CD4-positive, alpha-beta T cell (primary cell): ENCODE measurements at regions not wholly inside any gene's neighbourhood (a gene's known extent, or its start where the extent isn't known, plus 50 kb on each side); places are given as distances from the start of the nearest gene placed in this dataset.

Experiments
- ATAC-seq: fragments of 200-7000 bp; cut with Tn5 transposase; one replicate; pipeline ENCODE4 v1.10.0; 2022; ENCODE audit warnings: mild to moderate bottlenecking; ENCODE audit not compliant: poor library complexity
- CTCF ChIA-PET: fragments of 350-600 bp; sonication (Branson Sonifier 250); formaldehyde crosslinking; loops from one replicate; lab custom pipeline; 2021; ENCODE audit warnings: antibody characterized with exemption, inconsistent platforms; lab: Charles Lee
- POLR2A ChIA-PET: fragments of 350-600 bp; sonication (Branson Sonifier 250); formaldehyde crosslinking; loops from one replicate; lab custom pipeline; 2021; ENCODE audit warnings: antibody characterized with exemption, inconsistent platforms; lab: Charles Lee
- DNase-seq, 14 experiments: peaks; one replicate each; pipeline ENCODE4 v3.0.0-alpha.2; 2013 to 2020; ENCODE audit warnings: mixed read lengths in 2 of 14
- H3K27ac ChIP-seq, 2 donors: one replicate each; pipeline versions ENCODE4 v1.5.1 to v1.7.0; 2013; ENCODE audit warnings: low read length in 2 of 2, low read depth in 1 of 2, mild to moderate bottlenecking in 1 of 2
- H3K27me3 ChIP-seq, 2 experiments: 1 replicate in 1 of 2; 2 replicates in 1 of 2; pipeline versions ENCODE4 v1.6.1 to v1.7.0; 2013; ENCODE audit warnings: low read length in 2 of 2, control low read depth in 1 of 2, mild to moderate bottlenecking in 1 of 2, moderate library complexity in 1 of 2; ENCODE audit not compliant: insufficient read depth in 2 of 2, control insufficient read depth in 1 of 2
- H3K36me3 ChIP-seq: one replicate; pipeline ENCODE4 v1.6.1; 2013; ENCODE audit warnings: low read length, control low read depth; ENCODE audit not compliant: insufficient read depth
- H3K4me1 ChIP-seq: one replicate; pipeline ENCODE4 v1.6.1; 2013; ENCODE audit warnings: low read length, control low read depth; ENCODE audit not compliant: insufficient read depth
- H3K4me3 ChIP-seq: one replicate; pipeline ENCODE4 v1.5.1; 2013; ENCODE audit warnings: mild to moderate bottlenecking, low read length, moderate library complexity
- H3K9me3 ChIP-seq, 2 experiments: 1 replicate in 1 of 2; 2 replicates in 1 of 2; pipeline versions ENCODE4 v1.6.1 to v1.7.0; 2013; ENCODE audit warnings: low read length in 2 of 2, mild to moderate bottlenecking in 2 of 2, control low read depth in 1 of 2, moderate library complexity in 1 of 2; ENCODE audit not compliant: control insufficient read depth in 1 of 2, insufficient read depth in 1 of 2
- H3K27ac Mint-ChIP-seq: one replicate; pipeline ENCODE4 v1.8.0; 2020; ENCODE audit warnings: mixed read lengths
- H3K27me3 Mint-ChIP-seq: one replicate; pipeline ENCODE4 v1.8.0; 2021; ENCODE audit warnings: mixed read lengths
- H3K36me3 Mint-ChIP-seq: one replicate; pipeline ENCODE4 v1.8.0; 2021; ENCODE audit warnings: low read depth, mixed read lengths
- H3K4me1 Mint-ChIP-seq: one replicate; pipeline ENCODE4 v1.8.0; 2021; ENCODE audit warnings: low read depth, mixed read lengths
- H3K4me3 Mint-ChIP-seq: one replicate; pipeline ENCODE4 v1.8.0; 2020; ENCODE audit warnings: mild to moderate bottlenecking, mixed read lengths
- H3K9me3 Mint-ChIP-seq: one replicate; pipeline ENCODE4 v1.8.0; 2020; ENCODE audit warnings: mixed read lengths
- CTCF ChIP-seq: fragments of 200-600 bp; IDR thresholded peaks from one replicate; pipeline ENCODE4 v1.8.0; 2022; ENCODE audit warnings: antibody characterized with exemption, mild to moderate bottlenecking
- intact Hi-C, 2 experiments: fragments of 100-400 bp; cut with DNase I in 1 of 2; cut with micrococcal nuclease in 1 of 2; formaldehyde crosslinking; loops; one replicate each; pipeline versions ENCODE4 v1.15.1 to v1.9.0; 2023 to 2025; cut with DNase I, micrococcal nuclease

DNA sequence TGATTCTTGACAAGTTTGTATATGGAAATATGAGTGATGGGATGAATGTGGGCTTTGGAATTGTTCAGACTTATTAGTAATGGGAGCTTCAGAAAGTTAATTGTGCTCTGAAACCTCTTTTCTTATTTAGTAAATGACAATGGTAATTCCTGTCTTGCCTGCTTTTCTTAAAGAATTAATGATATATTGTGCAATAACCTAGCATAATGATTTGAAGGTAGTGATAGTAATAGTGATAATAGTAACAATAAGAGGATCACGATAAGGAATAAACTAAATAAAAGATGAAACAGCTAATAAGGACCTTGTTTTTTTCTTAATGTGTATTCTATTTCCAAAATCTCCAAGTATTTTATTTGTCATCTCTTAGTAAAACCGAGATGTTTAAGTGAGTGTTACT is 245.0 kb upstream of the CPHXL start:
- DNase-seq (no peak), ATAC-seq (no peak)
- H3K27me3 ChIP-seq, result no peaks in the 10 kb centered on the region
- Mint-ChIP-seq H3K27me3 (no peaks in the 10 kb centered on the region), H3K4me3 (no peak overlapping the region), H3K4me1 (no peaks in the 10 kb centered on the region), H3K36me3 (no peaks in the 10 kb centered on the region), H3K27ac (no peak overlapping the region), H3K9me3 (no peaks in the 10 kb centered on the region)
- H3K9me3 ChIP-seq, result no peaks in the 10 kb centered on the region
- POLR2A ChIA-PET, result no interaction called here
- CTCF ChIA-PET, result no interaction called here
- H3K4me1 ChIP-seq, result no peaks in the 10 kb centered on the region
- H3K36me3 ChIP-seq, result no peaks in the 10 kb centered on the region
- no peak overlapping the region for H3K27ac ChIP-seq
- no peak for TF ChIP-seq CTCF
- H3K4me3 ChIP-seq, result no peak overlapping the region
- intact Hi-C loops, result no loop called here

GRCh38 chr16:75983296-75983695 is 257.0 kb upstream of the CPHXL start:
- CTCF ChIA-PET, result no interaction called here

GRCh38 chr16:75983741-75984381 is 257.6 kb upstream of the CPHXL start:
- peaks cover 3% of the 10 kb centered on the region for H3K9me3 Mint-ChIP-seq
- no peaks in the 10 kb centered on the region for H3K27me3 Mint-ChIP-seq
- no peak overlapping the region for H3K27ac Mint-ChIP-seq
- H3K36me3 Mint-ChIP-seq, result no peaks in the 10 kb centered on the region
- H3K4me3 Mint-ChIP-seq, result no peak overlapping the region
- intact Hi-C loops, result no loop called here
- CTCF ChIA-PET, result no interaction called here
- DNase-seq (no peak), ATAC-seq (no peak)
- no peak for TF ChIP-seq CTCF
- no peaks in the 10 kb centered on the region for H3K4me1 Mint-ChIP-seq
- Histone ChIP-seq H3K27me3 (no peaks in the 10 kb centered on the region), H3K4me1 (no peaks in the 10 kb centered on the region), H3K4me3 (no peak overlapping the region), H3K36me3 (no peaks in the 10 kb centered on the region), H3K9me3 (peaks cover 0 to 4% of the 10 kb centered on the region in 2 experiments), H3K27ac (no peak overlapping the region)
- POLR2A ChIA-PET, result no interaction called here

More at GRCh38 chr16:75983296-75983695, 257.0 kb upstream of the CPHXL start:
- Histone ChIP-seq H3K27ac (no peak overlapping the region), H3K4me1 (no peaks in the 10 kb centered on the region), H3K36me3 (no peaks in the 10 kb centered on the region), H3K4me3 (no peak overlapping the region), H3K27me3 (no peaks in the 10 kb centered on the region), H3K9me3 (peaks cover 0 to 4% of the 10 kb centered on the region in 2 experiments)
- no peak for TF ChIP-seq CTCF
- peaks cover 3% of the 10 kb centered on the region for H3K9me3 Mint-ChIP-seq
- H3K4me3 Mint-ChIP-seq, result no peak overlapping the region
- POLR2A ChIA-PET, result no interaction called here
- ATAC-seq, result no peak
- no peak for DNase-seq
- no peaks in the 10 kb centered on the region for H3K36me3 Mint-ChIP-seq
- intact Hi-C loops, result no loop called here
- no peaks in the 10 kb centered on the region for H3K4me1 Mint-ChIP-seq
- no peak overlapping the region for H3K27ac Mint-ChIP-seq
- no peaks in the 10 kb centered on the region for H3K27me3 Mint-ChIP-seq
